ENCODE measurements at regions not wholly inside any gene's neighbourhood (a gene's known extent, or its start where the extent isn't known, plus 50 kb on each side); places are given as distances from the start of the nearest gene placed in this dataset.

DNA sequence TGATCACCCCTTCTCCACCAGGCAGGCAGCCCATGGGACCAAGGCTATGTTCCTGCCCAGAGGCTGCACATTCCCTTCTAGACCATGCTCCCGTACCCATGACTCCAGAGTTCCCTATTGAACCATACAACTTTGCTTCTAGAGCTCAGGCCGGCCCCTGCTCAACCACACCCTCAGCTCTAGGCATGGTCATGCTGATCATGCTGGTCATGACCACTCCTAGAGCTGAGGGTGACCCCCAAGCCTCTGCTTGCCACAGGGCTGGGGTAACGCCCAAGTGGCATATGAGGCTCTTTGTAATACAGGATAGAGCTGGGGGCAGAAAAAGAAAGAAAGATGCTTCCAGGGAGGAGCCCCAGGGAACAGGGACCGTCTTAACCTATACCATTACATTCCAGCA, 301.8 kb downstream of the SP3 start:
- no peak for DNase-seq
- no peaks in the 10 kb centered on the region for H3K4me1 ChIP-seq
- no peaks in the 10 kb centered on the region for H3K36me3 ChIP-seq
- peaks cover 37% of the 10 kb centered on the region for H3K27me3 ChIP-seq (ENCODE audit: low read depth)
- no peak overlapping the region for H3K27ac ChIP-seq (replicated peaks)
- H3K4me3 ChIP-seq = no peak overlapping the region
- intact Hi-C loops (cut with micrococcal nuclease) = no loop called here
- TF ChIP-seq, protein P1, sequence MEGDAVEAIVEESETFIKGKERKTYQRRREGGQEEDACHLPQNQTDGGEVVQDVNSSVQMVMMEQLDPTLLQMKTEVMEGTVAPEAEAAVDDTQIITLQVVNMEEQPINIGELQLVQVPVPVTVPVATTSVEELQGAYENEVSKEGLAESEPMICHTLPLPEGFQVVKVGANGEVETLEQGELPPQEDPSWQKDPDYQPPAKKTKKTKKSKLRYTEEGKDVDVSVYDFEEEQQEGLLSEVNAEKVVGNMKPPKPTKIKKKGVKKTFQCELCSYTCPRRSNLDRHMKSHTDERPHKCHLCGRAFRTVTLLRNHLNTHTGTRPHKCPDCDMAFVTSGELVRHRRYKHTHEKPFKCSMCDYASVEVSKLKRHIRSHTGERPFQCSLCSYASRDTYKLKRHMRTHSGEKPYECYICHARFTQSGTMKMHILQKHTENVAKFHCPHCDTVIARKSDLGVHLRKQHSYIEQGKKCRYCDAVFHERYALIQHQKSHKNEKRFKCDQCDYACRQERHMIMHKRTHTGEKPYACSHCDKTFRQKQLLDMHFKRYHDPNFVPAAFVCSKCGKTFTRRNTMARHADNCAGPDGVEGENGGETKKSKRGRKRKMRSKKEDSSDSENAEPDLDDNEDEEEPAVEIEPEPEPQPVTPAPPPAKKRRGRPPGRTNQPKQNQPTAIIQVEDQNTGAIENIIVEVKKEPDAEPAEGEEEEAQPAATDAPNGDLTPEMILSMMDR (IDR thresholded peaks at IDR 0.05; ENCODE audit: borderline replicate concordance) = no peak
- H3K9me3 ChIP-seq (replicated peaks) = no peaks in the 10 kb centered on the region

GRCh38 chr2:173663835-173664512, 301.2 kb downstream of the SP3 start:
- Histone ChIP-seq H3K27me3 (ENCODE audit: low read depth) (peaks cover 33% of the 10 kb centered on the region), H3K4me1 (no peaks in the 10 kb centered on the region), H3K36me3 (no peaks in the 10 kb centered on the region), H3K4me3 (no peak overlapping the region), H3K9me3 (replicated peaks) (no peaks in the 10 kb centered on the region), H3K27ac (replicated peaks) (no peak overlapping the region)
- intact Hi-C loops (cut with micrococcal nuclease) = no loop called here
- TF ChIP-seq, protein P1 (IDR thresholded peaks at IDR 0.05; ENCODE audit: borderline replicate concordance) = no peak
- no peak for DNase-seq

- TF ChIP-seq, protein P1 (IDR thresholded peaks at IDR 0.05; ENCODE audit: borderline replicate concordance) = no peak
- no peaks in the 10 kb centered on the region for H3K4me1 ChIP-seq
- no peak overlapping the region for H3K27ac ChIP-seq (replicated peaks)
- no peaks in the 10 kb centered on the region for H3K36me3 ChIP-seq
- no peak for DNase-seq
- intact Hi-C loops (cut with micrococcal nuclease) = no loop called here
- no peaks in the 10 kb centered on the region for H3K9me3 ChIP-seq (replicated peaks)
- H3K4me3 ChIP-seq = no peak overlapping the region
- peaks cover 33% of the 10 kb centered on the region for H3K27me3 ChIP-seq (ENCODE audit: low read depth)
These were observed 300.7 kb downstream of the SP3 start for GRCh38 chr2:173664513-173664910.

- Histone ChIP-seq H3K27ac (replicated peaks) (no peak overlapping the region), H3K4me3 (no peak overlapping the region), H3K4me1 (no peaks in the 10 kb centered on the region), H3K36me3 (no peaks in the 10 kb centered on the region), H3K27me3 (ENCODE audit: low read depth) (peaks cover 21% of the 10 kb centered on the region), H3K9me3 (replicated peaks) (no peaks in the 10 kb centered on the region)
- intact Hi-C loops (cut with micrococcal nuclease) = no loop called here
- DNase-seq = no peak
- TF ChIP-seq, protein P1 (IDR thresholded peaks at IDR 0.05; ENCODE audit: borderline replicate concordance) = no peak
These were observed 298.8 kb downstream of the SP3 start for GRCh38 chr2:173666171-173666888.

GRCh38 chr2:173667014-173667413, 298.2 kb downstream of the SP3 start:
- H3K4me3 ChIP-seq = no peak overlapping the region
- peaks cover 21% of the 10 kb centered on the region for H3K27me3 ChIP-seq (ENCODE audit: low read depth)
- no peak overlapping the region for H3K27ac ChIP-seq (replicated peaks)
- intact Hi-C loops (cut with micrococcal nuclease) = no loop called here
- H3K4me1 ChIP-seq = no peaks in the 10 kb centered on the region
- H3K36me3 ChIP-seq = no peaks in the 10 kb centered on the region
- DNase-seq = no peak
- no peaks in the 10 kb centered on the region for H3K9me3 ChIP-seq (replicated peaks)
- TF ChIP-seq, protein P1 (IDR thresholded peaks at IDR 0.05; ENCODE audit: borderline replicate concordance) = no peak
